Panc1 (cell line): ENCODE measurements at regions not wholly inside any gene's neighbourhood (a gene's known extent, or its start where the extent isn't known, plus 50 kb on each side); places are given as distances from the start of the nearest gene placed in this dataset.

Experiments used
- SIN3A ChIP-seq: IDR thresholded peaks from 2 replicates; pipeline ENCODE4 v1.6.1; 2012; ENCODE audit warnings: low read depth, mild to moderate bottlenecking, low read length, moderate library complexity, borderline replicate concordance; ENCODE audit not compliant: insufficient read depth
- TCF7L2 ChIP-seq: IDR thresholded peaks from 2 replicates; pipeline ENCODE4 v1.6.1; 2011; ENCODE audit warnings: mild to moderate bottlenecking, low read depth, low read length, inconsistent platforms
- TF ChIP-seq, protein P1 (sequence below): fragments of 450-650 bp; IDR thresholded peaks from 2 replicates; pipeline ENCODE4 v1.5.1; 2017; ENCODE audit warnings: mild to moderate bottlenecking

DNA sequence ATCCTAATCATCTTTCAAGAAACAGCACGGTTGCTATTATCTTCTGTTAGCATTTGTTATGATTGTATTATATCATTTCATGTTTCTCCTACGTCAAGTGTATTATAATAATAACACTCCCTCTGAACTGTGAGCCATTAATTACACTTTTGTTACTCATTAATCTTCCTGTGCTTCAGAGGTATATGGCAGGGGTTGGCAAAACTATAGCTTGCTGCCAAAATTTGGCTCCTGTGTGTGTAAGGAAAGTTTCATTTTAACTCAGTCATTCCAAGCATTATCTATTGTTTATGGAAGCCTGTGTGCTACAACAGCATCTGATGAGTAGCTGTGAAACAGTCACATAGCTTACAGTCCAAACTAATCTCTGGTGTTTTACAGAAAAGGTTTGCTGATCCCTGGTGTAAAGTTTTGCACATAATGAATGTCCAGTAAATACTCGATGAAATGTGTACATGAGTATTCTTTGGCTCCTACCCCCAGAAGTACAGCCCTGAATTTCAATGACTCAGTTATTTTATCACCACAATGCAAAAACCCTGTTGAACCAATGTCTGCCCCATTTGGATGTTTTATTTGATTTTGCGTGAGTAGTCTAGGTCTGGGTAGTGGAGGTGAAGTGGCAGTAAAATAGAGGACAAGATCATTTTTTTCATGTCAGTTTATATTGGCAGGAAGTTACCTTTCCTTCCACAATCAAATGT is 648.2 kb downstream of the MAT2B start:
- TF ChIP-seq, protein P1, sequence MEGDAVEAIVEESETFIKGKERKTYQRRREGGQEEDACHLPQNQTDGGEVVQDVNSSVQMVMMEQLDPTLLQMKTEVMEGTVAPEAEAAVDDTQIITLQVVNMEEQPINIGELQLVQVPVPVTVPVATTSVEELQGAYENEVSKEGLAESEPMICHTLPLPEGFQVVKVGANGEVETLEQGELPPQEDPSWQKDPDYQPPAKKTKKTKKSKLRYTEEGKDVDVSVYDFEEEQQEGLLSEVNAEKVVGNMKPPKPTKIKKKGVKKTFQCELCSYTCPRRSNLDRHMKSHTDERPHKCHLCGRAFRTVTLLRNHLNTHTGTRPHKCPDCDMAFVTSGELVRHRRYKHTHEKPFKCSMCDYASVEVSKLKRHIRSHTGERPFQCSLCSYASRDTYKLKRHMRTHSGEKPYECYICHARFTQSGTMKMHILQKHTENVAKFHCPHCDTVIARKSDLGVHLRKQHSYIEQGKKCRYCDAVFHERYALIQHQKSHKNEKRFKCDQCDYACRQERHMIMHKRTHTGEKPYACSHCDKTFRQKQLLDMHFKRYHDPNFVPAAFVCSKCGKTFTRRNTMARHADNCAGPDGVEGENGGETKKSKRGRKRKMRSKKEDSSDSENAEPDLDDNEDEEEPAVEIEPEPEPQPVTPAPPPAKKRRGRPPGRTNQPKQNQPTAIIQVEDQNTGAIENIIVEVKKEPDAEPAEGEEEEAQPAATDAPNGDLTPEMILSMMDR = no peak
- no peak for TF ChIP-seq SIN3A
- TF ChIP-seq TCF7L2 = no peak
